Neuronal stem cell (in vitro differentiated cells): ENCODE measurements at regions not wholly inside any gene's neighbourhood (a gene's known extent, or its start where the extent isn't known, plus 50 kb on each side); places are given as distances from the start of the nearest gene placed in this dataset.
A peak's percentile ranks its signal among the peaks of the same experiment; 100 is the strongest.

Experiments used
- DNase-seq: peaks from one replicate; pipeline ENCODE4 v3.0.0-alpha.2; 2013; ENCODE audit warnings: low spot score
- H2AFZ ChIP-seq: one replicate; pipeline ENCODE4 v1.6.1; 2013; ENCODE audit warnings: mild to moderate bottlenecking, low read length, inconsistent platforms
- H2AK5ac ChIP-seq: 2 replicates; pipeline ENCODE4 v1.6.1; 2013; ENCODE audit warnings: low read depth, mild to moderate bottlenecking, inconsistent platforms, low read length, moderate library complexity, mixed read lengths
- H2BK120ac ChIP-seq: 2 replicates; pipeline ENCODE4 v1.6.1; 2013; ENCODE audit warnings: low read depth, mild to moderate bottlenecking, inconsistent platforms, low read length, moderate library complexity, mixed read lengths
- H2BK12ac ChIP-seq: one replicate; pipeline ENCODE4 v1.6.1; 2013; ENCODE audit warnings: low read length, inconsistent platforms
- H2BK15ac ChIP-seq: 2 replicates; pipeline ENCODE4 v1.6.1; 2013; ENCODE audit warnings: mild to moderate bottlenecking, low read length, inconsistent platforms, mixed read lengths
- H2BK5ac ChIP-seq: one replicate; pipeline ENCODE4 v1.6.1; 2013; ENCODE audit warnings: inconsistent platforms, mild to moderate bottlenecking, low read length, moderate library complexity
- H3K14ac ChIP-seq: one replicate; pipeline ENCODE4 v1.6.1; 2013; ENCODE audit warnings: low read length, inconsistent platforms
- H3K18ac ChIP-seq: 2 replicates; pipeline ENCODE4 v1.6.1; 2013; ENCODE audit warnings: low read length, inconsistent platforms
- H3K23ac ChIP-seq: 2 replicates; pipeline ENCODE4 v1.6.1; 2013; ENCODE audit warnings: low read depth, mild to moderate bottlenecking, mixed read lengths, low read length, inconsistent platforms; ENCODE audit not compliant: poor library complexity
- H3K27ac ChIP-seq: replicated peaks from 3 replicates; pipeline ENCODE4 v1.5.1; 2013; ENCODE audit warnings: low read length, inconsistent platforms
- H3K27me3 ChIP-seq, 3 experiments: 2 replicates each; pipeline ENCODE4 v1.6.1; 2013; ENCODE audit warnings: low read length in 3 of 3, mild to moderate bottlenecking in 2 of 3, inconsistent platforms in 1 of 3, low read depth in 1 of 3, mixed read lengths in 1 of 3, moderate library complexity in 1 of 3; ENCODE audit not compliant: control insufficient read depth in 3 of 3, insufficient read depth in 3 of 3
- H3K36me3 ChIP-seq, 2 donors: replicated peaks in 1 of 2; 2 replicates each; pipeline ENCODE4 v1.6.1; 2013; ENCODE audit warnings: low read length in 2 of 2; ENCODE audit not compliant: control insufficient read depth in 2 of 2, insufficient read depth in 2 of 2
- H3K4ac ChIP-seq: 2 replicates; pipeline ENCODE4 v1.6.1; 2013; ENCODE audit warnings: inconsistent platforms, mild to moderate bottlenecking, low read length, moderate library complexity
- H3K4me1 ChIP-seq, 2 donors: 1 replicate in 1 of 2; 2 replicates in 1 of 2; pipeline ENCODE4 v1.6.1; 2013; ENCODE audit warnings: low read length in 2 of 2, low read depth in 1 of 2; ENCODE audit not compliant: control insufficient read depth in 2 of 2, insufficient read depth in 1 of 2
- H3K4me2 ChIP-seq: one replicate; pipeline ENCODE4 v1.6.1; 2013; ENCODE audit warnings: mild to moderate bottlenecking, low read length, inconsistent platforms; ENCODE audit not compliant: insufficient read depth, poor library complexity, severe bottlenecking
- H3K4me3 ChIP-seq, 2 donors: 2 replicates each; pipeline ENCODE4 v1.5.1; 2013; ENCODE audit warnings: low read length in 2 of 2, mild to moderate bottlenecking in 2 of 2, inconsistent platforms in 1 of 2, moderate library complexity in 1 of 2
- H3K79me1 ChIP-seq: one replicate; pipeline ENCODE4 v1.6.1; 2013; ENCODE audit warnings: low read depth, mild to moderate bottlenecking, inconsistent platforms, low read length, moderate library complexity
- H3K9ac ChIP-seq: one replicate; pipeline ENCODE4 v1.6.1; 2013; ENCODE audit warnings: mild to moderate bottlenecking, low read depth, low read length, inconsistent platforms; ENCODE audit not compliant: poor library complexity
- H3K9me3 ChIP-seq, 2 donors: replicated peaks in 1 of 2; 2 replicates each; pipeline versions ENCODE3 to v1.6.1; 2013; ENCODE audit warnings: low read length in 2 of 2, mild to moderate bottlenecking in 2 of 2, inconsistent platforms in 1 of 2, low read depth in 1 of 2, mixed read lengths in 1 of 2, moderate library complexity in 1 of 2; ENCODE audit not compliant: control insufficient read depth in 2 of 2, insufficient read depth in 1 of 2
- H4K8ac ChIP-seq: one replicate; pipeline ENCODE4 v1.6.1; 2013; ENCODE audit warnings: low read depth, mild to moderate bottlenecking, inconsistent platforms, low read length, moderate library complexity
- H4K91ac ChIP-seq: one replicate; pipeline ENCODE4 v1.6.1; 2013; ENCODE audit warnings: low read length, low read depth, mild to moderate bottlenecking, inconsistent platforms; ENCODE audit not compliant: poor library complexity
- WGBS, 2 donors: extraction: QIAGEN DNeasy Blood & Tissue Kit; methylation state at CpG; one replicate each; pipeline ENCODE4 v1.1.7; 2013; ENCODE audit warnings: missing lambda C conversion rate in 2 of 2, mixed read lengths in 1 of 2; ENCODE audit not compliant: insufficient read length in 2 of 2, insufficient replicate concordance in 1 of 2; ENCODE audit errors: extremely low coverage in 2 of 2; 5-methylcytosine and 5-hydroxymethylcytosine counted together

DNA sequence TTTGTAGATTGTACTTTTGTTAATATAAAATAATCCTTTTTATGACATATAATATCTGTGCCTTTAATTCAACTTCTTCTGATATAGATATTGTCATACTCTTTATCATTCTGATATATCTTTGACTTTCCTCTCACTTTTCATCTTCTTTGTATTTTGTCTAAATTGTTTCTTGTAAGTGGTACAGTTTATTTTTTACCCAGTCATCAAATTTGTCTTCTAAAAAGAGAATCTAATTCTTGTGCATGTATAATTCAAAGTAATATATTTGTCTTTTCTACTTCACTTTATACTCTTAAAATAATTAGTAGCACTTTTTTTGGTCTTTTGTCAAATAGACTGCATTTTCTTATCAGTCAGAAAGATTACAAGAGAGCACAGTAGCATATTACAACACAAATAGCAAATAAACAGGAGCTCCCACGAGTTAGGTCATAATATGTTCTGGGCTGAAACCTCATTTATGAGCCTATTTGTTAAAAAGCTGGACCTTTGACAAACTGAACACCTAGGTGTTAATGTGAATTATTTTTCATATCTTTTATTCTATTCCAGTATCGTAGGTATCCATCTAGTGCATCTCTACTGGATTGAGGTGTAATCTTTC, 379.7 kb upstream of the B3GALT2 start:
- H2AK5ac ChIP-seq = no peak overlapping the region
- H3K4me3 ChIP-seq = no peak overlapping the region
- H3K27me3 ChIP-seq = no peaks in the 10 kb centered on the region
- no peak overlapping the region for H3K4me2 ChIP-seq
- no peak overlapping the region for H3K14ac ChIP-seq
- H3K27ac ChIP-seq = no peak overlapping the region
- H3K18ac ChIP-seq = no peak overlapping the region
- no peak overlapping the region for H2BK120ac ChIP-seq
- no peak overlapping the region for H3K4ac ChIP-seq
- peaks cover 2% of the 10 kb centered on the region for H3K79me1 ChIP-seq
- no peak overlapping the region for H2AFZ ChIP-seq
- no peak overlapping the region for H4K8ac ChIP-seq
- H3K9me3 ChIP-seq = no peaks in the 10 kb centered on the region
- no peak overlapping the region for H2BK15ac ChIP-seq
- no CpG with 5 or more reads among the region's 2 CpGs for WGBS, 2 donors
- DNase-seq = no peak
- H3K4me1 ChIP-seq = no peaks in the 10 kb centered on the region
- H3K36me3 ChIP-seq = no peaks in the 10 kb centered on the region
- H3K9ac ChIP-seq = no peak overlapping the region
- no peak overlapping the region for H4K91ac ChIP-seq
- no peak overlapping the region for H3K23ac ChIP-seq
- H2BK5ac ChIP-seq = no peak overlapping the region
- no peak overlapping the region for H2BK12ac ChIP-seq

DNA sequence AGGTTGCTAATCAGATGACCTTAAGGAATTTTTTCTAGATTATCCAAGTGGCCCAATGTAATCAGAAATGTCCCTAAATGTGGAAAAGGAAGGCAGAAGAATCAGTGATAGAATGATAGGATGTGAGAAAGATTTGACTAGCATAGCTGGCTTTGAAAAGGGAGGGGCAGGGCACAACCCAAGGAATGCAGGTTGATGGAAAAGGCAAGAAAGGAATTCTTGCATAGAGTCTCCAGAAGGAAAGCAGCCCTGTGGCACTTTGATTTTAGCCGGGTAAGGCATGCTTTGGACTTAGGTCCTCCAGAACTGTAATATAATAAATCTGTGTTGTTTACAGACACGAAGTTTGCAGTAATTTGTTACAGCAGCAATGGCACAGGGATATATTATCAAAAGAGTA, 375.7 kb upstream of the B3GALT2 start:
- H3K4me1 ChIP-seq = no peaks in the 10 kb centered on the region
- H3K4me3 ChIP-seq = no peak overlapping the region
- peaks cover 2% of the 10 kb centered on the region for H3K79me1 ChIP-seq
- H2BK5ac ChIP-seq = no peak overlapping the region
- no peak overlapping the region for H3K4ac ChIP-seq
- H3K4me2 ChIP-seq = no peak overlapping the region
- H2BK12ac ChIP-seq = no peak overlapping the region
- no peak overlapping the region for H2AK5ac ChIP-seq
- peak; percentile 8 for DNase-seq
- no peak overlapping the region for H4K91ac ChIP-seq
- no peak overlapping the region for H2AFZ ChIP-seq
- no peak overlapping the region for H3K18ac ChIP-seq
- H3K14ac ChIP-seq = no peak overlapping the region
- WGBS, 2 donors = no CpG with 5 or more reads among the region's 2 CpGs
- H2BK15ac ChIP-seq = no peak overlapping the region
- no peaks in the 10 kb centered on the region for H3K9me3 ChIP-seq
- H3K9ac ChIP-seq = no peak overlapping the region
- no peak overlapping the region for H3K27ac ChIP-seq
- no peaks in the 10 kb centered on the region for H3K36me3 ChIP-seq
- H2BK120ac ChIP-seq = no peak overlapping the region
- no peaks in the 10 kb centered on the region for H3K27me3 ChIP-seq
- H4K8ac ChIP-seq = no peak overlapping the region
- H3K23ac ChIP-seq = no peak overlapping the region

DNA sequence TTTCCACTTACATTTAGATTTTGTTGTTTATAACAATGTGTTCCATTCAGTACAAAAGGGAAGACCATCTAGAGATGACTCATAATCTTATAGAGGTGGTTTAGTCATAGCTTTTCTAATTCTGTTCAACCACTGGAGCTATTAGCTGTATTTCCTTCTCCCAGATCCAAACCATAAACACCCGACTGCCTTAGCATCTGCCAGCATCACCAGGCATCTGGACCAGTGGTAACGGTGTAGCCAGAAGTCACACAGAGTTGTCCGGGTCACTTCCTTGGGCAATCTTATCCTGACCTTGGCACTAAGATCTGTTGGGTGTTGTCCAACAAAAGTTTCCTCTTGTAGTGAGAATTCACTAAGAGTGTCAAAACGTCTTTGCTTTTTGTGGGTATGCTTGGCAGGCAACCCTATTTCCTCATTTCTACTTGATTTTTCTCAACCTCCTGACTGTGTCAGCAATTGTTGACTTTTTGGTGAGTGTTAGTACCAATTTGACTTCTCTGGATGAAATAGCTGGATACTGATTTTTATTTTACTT, 372.1 kb upstream of the B3GALT2 start:
- no peaks in the 10 kb centered on the region for H3K36me3 ChIP-seq
- no peak overlapping the region for H3K18ac ChIP-seq
- H2BK120ac ChIP-seq = no peak overlapping the region
- H2BK15ac ChIP-seq = no peak overlapping the region
- no peak overlapping the region for H3K23ac ChIP-seq
- no peak overlapping the region for H3K9ac ChIP-seq
- no peak overlapping the region for H3K14ac ChIP-seq
- H2BK12ac ChIP-seq = no peak overlapping the region
- H3K4ac ChIP-seq = no peak overlapping the region
- H4K91ac ChIP-seq = no peak overlapping the region
- no peak overlapping the region for H2AFZ ChIP-seq
- H2AK5ac ChIP-seq = no peak overlapping the region
- no peak overlapping the region for H3K4me2 ChIP-seq
- no peaks in the 10 kb centered on the region for H3K27me3 ChIP-seq
- no peak overlapping the region for H3K4me3 ChIP-seq
- peaks cover 2% of the 10 kb centered on the region for H3K79me1 ChIP-seq
- no CpG with 5 or more reads among the region's 4 CpGs for WGBS, 2 donors
- H3K9me3 ChIP-seq = no peaks in the 10 kb centered on the region
- no peaks in the 10 kb centered on the region for H3K4me1 ChIP-seq
- H3K27ac ChIP-seq = no peak overlapping the region
- DNase-seq = no peak
- H4K8ac ChIP-seq = no peak overlapping the region
- no peak overlapping the region for H2BK5ac ChIP-seq

DNA sequence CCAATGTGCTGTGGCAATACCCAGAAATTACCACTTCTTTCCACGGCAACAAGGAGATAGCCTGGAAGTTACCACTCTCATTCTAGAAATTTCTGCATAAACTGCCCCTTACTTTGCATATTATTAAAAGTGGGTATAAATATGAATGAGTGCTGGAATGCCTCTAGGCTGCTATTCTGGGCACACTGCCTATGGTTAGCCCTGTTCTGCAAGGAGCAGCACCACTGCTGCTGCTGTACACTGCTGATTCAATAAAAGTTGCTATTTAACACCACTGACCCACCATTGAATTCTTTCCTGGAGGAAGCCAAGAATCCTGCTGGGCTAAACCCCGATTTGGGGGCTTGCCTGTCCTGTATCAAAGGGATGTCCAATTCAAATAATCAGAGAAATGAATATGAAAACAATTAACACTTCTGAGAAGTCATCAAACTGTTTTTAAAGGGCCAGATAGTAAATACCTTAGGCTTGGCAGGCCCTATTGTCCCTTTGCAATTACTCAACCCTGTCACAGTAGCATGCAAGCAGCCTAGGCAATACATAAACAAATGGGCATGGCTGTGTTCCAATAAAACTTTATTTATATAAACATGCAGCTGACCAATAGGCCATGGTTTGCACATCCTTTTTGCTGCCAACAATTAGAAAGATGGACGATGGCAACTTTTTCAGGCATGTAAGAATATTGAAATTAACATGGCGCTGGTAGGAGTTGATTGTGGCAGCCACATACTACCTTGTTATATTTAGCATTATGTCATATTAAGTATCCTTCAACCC, 369.4 kb upstream of the B3GALT2 start:
- H3K4me2 ChIP-seq = no peak overlapping the region
- WGBS, 2 donors = no CpG with 5 or more reads among the region's 4 CpGs

More for the DNA sequence above, 369.4 kb upstream of the B3GALT2 start:
- Histone ChIP-seq H3K14ac (no peak overlapping the region), H3K36me3 (no peaks in the 10 kb centered on the region), H3K4ac (no peak overlapping the region), H2AFZ (peak overlapping the region; percentile 65), H4K91ac (no peak overlapping the region), H2BK12ac (no peak overlapping the region), H3K4me3 (no peak overlapping the region), H2BK15ac (no peak overlapping the region), H3K79me1 (no peaks in the 10 kb centered on the region), H3K9ac (no peak overlapping the region), H4K8ac (no peak overlapping the region), H2BK5ac (no peak overlapping the region), H3K27ac (no peak overlapping the region), H3K18ac (no peak overlapping the region), H2AK5ac (no peak overlapping the region), H3K23ac (no peak overlapping the region), H3K27me3 (no peaks in the 10 kb centered on the region), H3K9me3 (no peaks in the 10 kb centered on the region), H3K4me1 (no peaks in the 10 kb centered on the region), H2BK120ac (no peak overlapping the region)
- DNase-seq = no peak
